Skeletal muscle satellite cell (primary cell): ENCODE measurements at regions not wholly inside any gene's neighbourhood (a gene's known extent, or its start where the extent isn't known, plus 50 kb on each side); places are given as distances from the start of the nearest gene placed in this dataset.

Experiments used
- H3K27me3 ChIP-seq: 2 replicates; pipeline ENCODE4 v1.7.0; 2013; ENCODE audit warnings: low read length; ENCODE audit not compliant: control insufficient read depth, insufficient read depth
- H3K36me3 ChIP-seq: 2 replicates; pipeline ENCODE4 v1.7.0; 2013; ENCODE audit warnings: mild to moderate bottlenecking, control low read depth, low read length; ENCODE audit not compliant: insufficient read depth
- H3K4me1 ChIP-seq: 2 replicates; pipeline ENCODE4 v1.7.0; 2013; ENCODE audit warnings: low read length; ENCODE audit not compliant: control insufficient read depth, insufficient read depth
- H3K4me2 ChIP-seq: 2 replicates; pipeline ENCODE4 v1.7.0; 2013; ENCODE audit warnings: mild to moderate bottlenecking, low read length
- H3K4me3 ChIP-seq: 2 replicates; pipeline ENCODE4 v1.7.0; 2013; ENCODE audit warnings: low read length
- H3K9ac ChIP-seq: 2 replicates; pipeline ENCODE4 v1.7.0; 2013; ENCODE audit warnings: mild to moderate bottlenecking, low read depth, low read length, moderate library complexity
- H3K9me3 ChIP-seq: replicated peaks from 2 replicates; pipeline ENCODE4 v1.7.0; 2013; ENCODE audit warnings: mild to moderate bottlenecking, control low read depth, low read length

GRCh38 chr13:68254151-68254550, 1024.0 kb upstream of the PCDH9 start:
- H3K4me3 ChIP-seq = no peak overlapping the region

GRCh38 chr13:68234274-68234673, 1004.1 kb upstream of the PCDH9 start:
- Histone ChIP-seq H3K4me2 (no peak overlapping the region), H3K36me3 (no peaks in the 10 kb centered on the region), H3K4me3 (no peak overlapping the region), H3K9ac (no peak overlapping the region), H3K27me3 (no peaks in the 10 kb centered on the region), H3K4me1 (no peaks in the 10 kb centered on the region), H3K9me3 (peaks cover 5% of the 10 kb centered on the region)

More at GRCh38 chr13:68254151-68254550, 1024.0 kb upstream of the PCDH9 start:
- no peak overlapping the region for H3K4me2 ChIP-seq
- H3K9me3 ChIP-seq = no peaks in the 10 kb centered on the region
- H3K36me3 ChIP-seq = no peaks in the 10 kb centered on the region
- no peak overlapping the region for H3K9ac ChIP-seq
- H3K4me1 ChIP-seq = no peaks in the 10 kb centered on the region
- no peaks in the 10 kb centered on the region for H3K27me3 ChIP-seq

- no peaks in the 10 kb centered on the region for H3K4me1 ChIP-seq
- no peak overlapping the region for H3K4me3 ChIP-seq
- H3K4me2 ChIP-seq = no peak overlapping the region
- no peaks in the 10 kb centered on the region for H3K27me3 ChIP-seq
- H3K36me3 ChIP-seq = no peaks in the 10 kb centered on the region
- peaks cover 5% of the 10 kb centered on the region for H3K9me3 ChIP-seq
- no peak overlapping the region for H3K9ac ChIP-seq
Observed at GRCh38 chr13:68232351-68233130, 1002.4 kb upstream of the PCDH9 start.

DNA sequence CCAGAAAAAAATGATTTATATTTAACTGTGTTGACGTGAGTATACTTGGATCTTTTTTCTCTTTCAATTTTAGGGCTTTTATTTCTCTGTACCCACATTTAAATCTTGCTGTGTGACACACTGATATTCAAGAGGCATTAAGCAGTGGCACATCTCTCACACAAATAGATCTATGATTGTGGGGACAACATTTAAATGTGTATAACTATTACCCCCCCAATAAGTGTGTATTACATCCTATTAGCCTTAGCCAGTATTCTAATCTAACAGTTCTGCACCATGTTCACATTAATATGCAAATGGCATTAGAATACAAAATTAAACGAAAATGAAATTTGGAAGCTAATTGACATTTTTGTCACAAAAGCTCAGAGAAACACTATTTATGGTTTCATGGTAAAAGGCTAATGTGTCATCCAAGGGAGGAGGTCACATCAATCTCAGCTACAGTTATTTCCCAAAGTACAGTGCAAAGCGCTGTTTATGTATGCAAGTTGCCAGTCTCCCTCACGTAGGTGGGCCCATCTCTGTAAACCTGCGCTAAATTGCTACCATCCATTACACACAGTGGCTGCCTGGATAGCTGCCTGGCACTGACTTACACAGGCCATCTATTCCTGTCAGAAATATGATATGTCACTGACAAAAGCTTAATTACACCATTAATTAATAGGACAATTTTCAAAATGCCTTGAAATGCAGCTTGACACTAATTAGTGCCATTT, 984.7 kb upstream of the PCDH9 start:
- H3K4me2 ChIP-seq = no peak overlapping the region
- no peaks in the 10 kb centered on the region for H3K27me3 ChIP-seq
- H3K4me3 ChIP-seq = no peak overlapping the region
- H3K9ac ChIP-seq = no peak overlapping the region
- no peaks in the 10 kb centered on the region for H3K4me1 ChIP-seq
- no peaks in the 10 kb centered on the region for H3K36me3 ChIP-seq
- H3K9me3 ChIP-seq = peaks cover 3% of the 10 kb centered on the region

GRCh38 chr13:68199271-68199670, 969.1 kb upstream of the PCDH9 start:
- Histone ChIP-seq H3K4me1 (no peaks in the 10 kb centered on the region), H3K9me3 (peaks cover 3% of the 10 kb centered on the region), H3K9ac (no peak overlapping the region), H3K36me3 (no peaks in the 10 kb centered on the region), H3K4me3 (no peak overlapping the region), H3K27me3 (no peaks in the 10 kb centered on the region), H3K4me2 (no peak overlapping the region)

- Histone ChIP-seq H3K4me2 (no peak overlapping the region), H3K4me3 (no peak overlapping the region), H3K9me3 (no peaks in the 10 kb centered on the region), H3K27me3 (no peaks in the 10 kb centered on the region), H3K36me3 (no peaks in the 10 kb centered on the region), H3K9ac (no peak overlapping the region), H3K4me1 (no peaks in the 10 kb centered on the region)
Observed at GRCh38 chr13:68190818-68191217, 960.7 kb upstream of the PCDH9 start.

- Histone ChIP-seq H3K4me1 (no peaks in the 10 kb centered on the region), H3K4me2 (no peak overlapping the region), H3K27me3 (no peaks in the 10 kb centered on the region), H3K9ac (no peak overlapping the region), H3K36me3 (no peaks in the 10 kb centered on the region), H3K4me3 (no peak overlapping the region), H3K9me3 (no peaks in the 10 kb centered on the region)
Observed at GRCh38 chr13:68185444-68186141, 955.5 kb upstream of the PCDH9 start.

- no peak overlapping the region for H3K9ac ChIP-seq
- H3K4me1 ChIP-seq = no peaks in the 10 kb centered on the region
- no peaks in the 10 kb centered on the region for H3K27me3 ChIP-seq
- no peak overlapping the region for H3K4me2 ChIP-seq
- no peaks in the 10 kb centered on the region for H3K36me3 ChIP-seq
- no peak overlapping the region for H3K4me3 ChIP-seq
- H3K9me3 ChIP-seq = peaks cover 3% of the 10 kb centered on the region
Observed at GRCh38 chr13:68176475-68176874, 946.3 kb upstream of the PCDH9 start.

DNA sequence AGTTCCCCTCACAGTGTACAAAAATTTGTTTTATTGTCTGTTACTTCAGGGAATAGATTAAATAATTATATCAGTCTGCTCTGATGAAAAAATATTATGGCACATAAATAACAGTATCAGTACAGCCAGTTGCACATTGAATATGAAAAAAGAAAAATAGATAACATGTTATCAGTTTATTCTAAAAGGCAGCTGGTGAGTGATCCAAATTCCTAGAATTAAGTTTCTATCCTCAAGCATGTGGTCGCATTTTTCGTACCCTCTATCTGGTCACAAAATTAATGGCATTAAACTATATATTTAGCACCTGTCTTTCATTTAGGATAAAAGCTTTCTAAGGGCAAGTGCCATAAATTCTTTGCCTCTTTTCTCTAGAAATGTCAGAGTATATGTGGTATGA, 944.8 kb upstream of the PCDH9 start:
- no peaks in the 10 kb centered on the region for H3K4me1 ChIP-seq
- H3K4me3 ChIP-seq = no peak overlapping the region
- H3K27me3 ChIP-seq = no peaks in the 10 kb centered on the region
- H3K9me3 ChIP-seq = peaks cover 5% of the 10 kb centered on the region
- no peak overlapping the region for H3K9ac ChIP-seq
- no peaks in the 10 kb centered on the region for H3K36me3 ChIP-seq
- no peak overlapping the region for H3K4me2 ChIP-seq

DNA sequence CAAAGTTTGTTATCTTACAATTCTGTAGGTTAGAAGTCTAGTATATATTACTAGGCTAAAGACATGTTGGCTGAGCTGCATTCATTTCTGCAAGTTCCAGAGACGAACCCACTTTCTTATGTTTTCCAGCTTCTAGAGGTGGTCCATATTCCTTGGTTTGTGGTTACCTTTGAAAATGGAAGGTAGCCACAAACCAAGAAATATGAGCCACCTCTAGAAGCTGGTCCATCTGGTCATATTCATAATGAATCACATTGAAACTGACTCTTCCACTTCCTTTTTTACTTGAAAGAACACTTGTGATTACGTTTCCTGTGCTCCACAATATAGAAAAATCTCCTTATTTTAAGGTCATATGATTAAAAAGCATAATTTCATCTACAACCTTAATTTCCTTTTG, 943.0 kb upstream of the PCDH9 start:
- Histone ChIP-seq H3K27me3 (no peaks in the 10 kb centered on the region), H3K9ac (no peak overlapping the region), H3K4me3 (no peak overlapping the region), H3K4me1 (no peaks in the 10 kb centered on the region), H3K36me3 (no peaks in the 10 kb centered on the region), H3K9me3 (peaks cover 5% of the 10 kb centered on the region), H3K4me2 (no peak overlapping the region)

GRCh38 chr13:68170961-68171360, 940.8 kb upstream of the PCDH9 start:
- Histone ChIP-seq H3K4me2 (no peak overlapping the region), H3K4me3 (no peak overlapping the region), H3K4me1 (no peaks in the 10 kb centered on the region), H3K36me3 (no peaks in the 10 kb centered on the region), H3K27me3 (no peaks in the 10 kb centered on the region), H3K9ac (no peak overlapping the region), H3K9me3 (peaks cover 2% of the 10 kb centered on the region)
